WTC11 (cell line): ENCODE measurements at regions not wholly inside any gene's neighbourhood (a gene's known extent, or its start where the extent isn't known, plus 50 kb on each side); places are given as distances from the start of the nearest gene placed in this dataset.

ENCODE experiments used
- ESRRA ChIP-seq: sonication (generic); formaldehyde crosslinking; IDR thresholded peaks from 2 replicates; pipeline ENCODE4 v1.8.1; 2022; ENCODE audit warnings: mild to moderate bottlenecking, missing genetic modification reagents, borderline replicate concordance
- ETV6 ChIP-seq: sonication (generic); formaldehyde crosslinking; IDR thresholded peaks from 2 replicates; pipeline ENCODE4 v1.8.1; 2022; ENCODE audit warnings: mild to moderate bottlenecking, missing genetic modification reagents
- GABPB1 ChIP-seq: sonication (generic); formaldehyde crosslinking; IDR thresholded peaks from 2 replicates; pipeline ENCODE4 v1.8.1; 2023; ENCODE audit warnings: mild to moderate bottlenecking, missing genetic modification reagents
- JUN ChIP-seq: sonication (generic); formaldehyde crosslinking; IDR thresholded peaks from 2 replicates; pipeline ENCODE4 v1.8.0; 2023; ENCODE audit warnings: mild to moderate bottlenecking, missing genetic modification reagents
- NR1H2 ChIP-seq: sonication (generic); formaldehyde crosslinking; IDR thresholded peaks from 2 replicates; pipeline ENCODE4 v1.9.0; 2021; ENCODE audit warnings: mild to moderate bottlenecking, moderate library complexity, missing genetic modification reagents
- RORB ChIP-seq: fragments of 250-450 bp; sonication (Bioruptor Pico); IDR thresholded peaks from 2 replicates; pipeline ENCODE4 v1.9.0; 2021; ENCODE audit warnings: mild to moderate bottlenecking
- SP1 ChIP-seq: sonication (generic); formaldehyde crosslinking; conservative IDR thresholded peaks from 2 replicates; pipeline ENCODE4 v1.8.1; 2022; ENCODE audit warnings: missing genetic modification reagents
- ZNF232 ChIP-seq: sonication (generic); formaldehyde crosslinking; IDR thresholded peaks from 2 replicates; pipeline ENCODE4 v1.8.0; 2022; ENCODE audit warnings: mild to moderate bottlenecking, missing genetic modification reagents
- TF ChIP-seq, protein P1 (sequence below): fragments of 200-600 bp; IDR thresholded peaks from 2 replicates; pipeline ENCODE4 v1.8.0; 2022; ENCODE audit warnings: antibody characterized with exemption
- TF ChIP-seq, protein P2 (sequence below): sonication (generic); formaldehyde crosslinking; IDR thresholded peaks from 2 replicates; pipeline ENCODE4 v1.8.0; 2022; ENCODE audit warnings: mild to moderate bottlenecking, missing genetic modification reagents

DNA sequence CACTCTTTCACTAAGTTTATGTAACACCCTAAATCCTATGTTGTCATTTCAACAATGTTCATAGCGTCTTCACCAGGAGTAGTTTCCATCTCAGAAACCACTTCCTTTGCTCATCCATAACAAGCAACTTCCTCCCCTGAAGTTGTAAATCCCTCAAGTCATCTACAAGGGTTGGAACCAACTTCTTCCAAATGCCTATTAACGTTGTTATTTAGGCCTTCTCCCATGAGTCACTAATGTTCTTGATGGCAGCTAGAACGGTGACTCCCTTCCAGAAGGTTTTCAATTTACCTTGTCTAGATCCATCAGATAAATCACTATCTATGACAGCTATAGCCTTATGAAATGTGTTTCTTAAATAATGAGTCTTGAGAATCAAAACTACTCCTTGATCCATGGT lies 73.3 kb upstream of the TARS1 start:
- TF ChIP-seq, protein P1, sequence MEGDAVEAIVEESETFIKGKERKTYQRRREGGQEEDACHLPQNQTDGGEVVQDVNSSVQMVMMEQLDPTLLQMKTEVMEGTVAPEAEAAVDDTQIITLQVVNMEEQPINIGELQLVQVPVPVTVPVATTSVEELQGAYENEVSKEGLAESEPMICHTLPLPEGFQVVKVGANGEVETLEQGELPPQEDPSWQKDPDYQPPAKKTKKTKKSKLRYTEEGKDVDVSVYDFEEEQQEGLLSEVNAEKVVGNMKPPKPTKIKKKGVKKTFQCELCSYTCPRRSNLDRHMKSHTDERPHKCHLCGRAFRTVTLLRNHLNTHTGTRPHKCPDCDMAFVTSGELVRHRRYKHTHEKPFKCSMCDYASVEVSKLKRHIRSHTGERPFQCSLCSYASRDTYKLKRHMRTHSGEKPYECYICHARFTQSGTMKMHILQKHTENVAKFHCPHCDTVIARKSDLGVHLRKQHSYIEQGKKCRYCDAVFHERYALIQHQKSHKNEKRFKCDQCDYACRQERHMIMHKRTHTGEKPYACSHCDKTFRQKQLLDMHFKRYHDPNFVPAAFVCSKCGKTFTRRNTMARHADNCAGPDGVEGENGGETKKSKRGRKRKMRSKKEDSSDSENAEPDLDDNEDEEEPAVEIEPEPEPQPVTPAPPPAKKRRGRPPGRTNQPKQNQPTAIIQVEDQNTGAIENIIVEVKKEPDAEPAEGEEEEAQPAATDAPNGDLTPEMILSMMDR = no peak
- TF ChIP-seq, protein P2, sequence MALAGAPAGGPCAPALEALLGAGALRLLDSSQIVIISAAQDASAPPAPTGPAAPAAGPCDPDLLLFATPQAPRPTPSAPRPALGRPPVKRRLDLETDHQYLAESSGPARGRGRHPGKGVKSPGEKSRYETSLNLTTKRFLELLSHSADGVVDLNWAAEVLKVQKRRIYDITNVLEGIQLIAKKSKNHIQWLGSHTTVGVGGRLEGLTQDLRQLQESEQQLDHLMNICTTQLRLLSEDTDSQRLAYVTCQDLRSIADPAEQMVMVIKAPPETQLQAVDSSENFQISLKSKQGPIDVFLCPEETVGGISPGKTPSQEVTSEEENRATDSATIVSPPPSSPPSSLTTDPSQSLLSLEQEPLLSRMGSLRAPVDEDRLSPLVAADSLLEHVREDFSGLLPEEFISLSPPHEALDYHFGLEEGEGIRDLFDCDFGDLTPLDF (CRISPR knock-in tag) = no peak
- no peak for TF ChIP-seq ZNF232
- TF ChIP-seq RORB (CRISPR knock-in tag) = no peak
- TF ChIP-seq SP1 = no peak
- no peak for TF ChIP-seq GABPB1 (CRISPR knock-in tag)
- TF ChIP-seq ESRRA (CRISPR knock-in tag) = no peak
- no peak for TF ChIP-seq NR1H2 (CRISPR knock-in tag)
- no peak for TF ChIP-seq JUN (CRISPR knock-in tag)
- no peak for TF ChIP-seq ETV6 (CRISPR knock-in tag)
